KMS-11 (cell line): ENCODE measurements at regions not wholly inside any gene's neighbourhood (a gene's known extent, or its start where the extent isn't known, plus 50 kb on each side); places are given as distances from the start of the nearest gene placed in this dataset.

Experiments used
- H2AFZ ChIP-seq: fragments of 200-600 bp; sonication (generic); 2 replicates; pipeline ENCODE4 v1.6.1; 2016; ENCODE audit warnings: antibody characterized with exemption, mixed run types, low read depth
- H3K27ac ChIP-seq: fragments of 200-600 bp; sonication (generic); 2 replicates; pipeline ENCODE4 v1.6.1; 2016; ENCODE audit warnings: mild to moderate bottlenecking, mixed run types
- H3K27me3 ChIP-seq: fragments of 200-600 bp; sonication (generic); 2 replicates; pipeline ENCODE4 v1.6.1; 2017; ENCODE audit warnings: mild to moderate bottlenecking, low read depth, mixed run types, moderate library complexity; ENCODE audit not compliant: insufficient read depth
- H3K36me3 ChIP-seq: fragments of 200-600 bp; sonication (generic); 2 replicates; pipeline ENCODE4 v1.6.1; 2017; ENCODE audit warnings: mild to moderate bottlenecking, mixed run types; ENCODE audit not compliant: insufficient read depth
- H3K4me1 ChIP-seq: fragments of 200-600 bp; sonication (generic); 2 replicates; pipeline ENCODE4 v1.6.1; 2016; ENCODE audit warnings: mild to moderate bottlenecking, low read depth, mixed run types; ENCODE audit not compliant: poor library complexity, severe bottlenecking
- H3K4me2 ChIP-seq: fragments of 200-600 bp; sonication (generic); 2 replicates; pipeline ENCODE4 v1.7.0; 2016; ENCODE audit warnings: mild to moderate bottlenecking, mixed run types
- H3K4me3 ChIP-seq: fragments of 200-600 bp; sonication (generic); IDR thresholded peaks from 2 replicates; pipeline ENCODE4 v1.6.1; 2017; ENCODE audit warnings: low read depth, low read length, mixed read lengths; ENCODE audit not compliant: insufficient read depth
- H3K79me2 ChIP-seq: fragments of 200-600 bp; sonication (generic); 2 replicates; pipeline ENCODE4 v1.6.1; 2016; ENCODE audit warnings: low read depth, mixed run types; ENCODE audit not compliant: insufficient read depth
- H3K9ac ChIP-seq: fragments of 200-600 bp; sonication (generic); 2 replicates; pipeline ENCODE4 v1.6.1; 2016; ENCODE audit warnings: mild to moderate bottlenecking, mixed run types
- H4K20me1 ChIP-seq: fragments of 200-600 bp; sonication (generic); 2 replicates; pipeline ENCODE4 v1.6.1; 2016; ENCODE audit warnings: mild to moderate bottlenecking, mixed run types; ENCODE audit not compliant: insufficient read depth
- TF ChIP-seq, protein P1 (sequence below): fragments of 200-600 bp; sonication (generic); conservative IDR thresholded peaks from 2 replicates; pipeline ENCODE4 v1.6.1; 2017; ENCODE audit warnings: low read depth, mild to moderate bottlenecking, antibody characterized with exemption, low read length, moderate library complexity, mixed read lengths

DNA sequence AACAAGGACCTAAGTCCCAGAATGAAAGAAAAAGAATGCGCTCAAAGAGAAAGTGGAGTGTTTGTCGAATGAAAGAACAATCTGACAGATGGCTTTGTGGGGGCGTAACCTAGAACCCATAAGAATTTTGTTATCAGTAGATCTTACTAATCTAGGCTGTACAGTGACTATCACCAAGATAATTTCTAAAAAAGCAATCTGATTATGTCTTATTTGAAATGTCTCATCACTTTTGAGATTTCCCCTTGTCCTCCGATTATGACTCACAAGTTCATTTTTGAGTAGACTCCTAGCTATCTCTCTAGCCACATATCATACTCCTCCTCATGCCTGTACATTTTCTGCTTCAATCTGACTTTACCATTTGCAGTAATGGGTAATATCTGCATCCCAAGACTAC, 135.6 kb upstream of the SMARCA2 start:
- Histone ChIP-seq H3K79me2 (no peaks in the 10 kb centered on the region), H3K36me3 (no peaks in the 10 kb centered on the region), H3K4me2 (peak overlapping the region; percentile 10; the same call in 1 of the 2 replicates), H2AFZ (no peak overlapping the region), H3K27ac (no peak overlapping the region), H3K9ac (no peak overlapping the region), H3K4me1 (peaks cover 72% of the 10 kb centered on the region), H3K4me3 (no peak overlapping the region), H3K27me3 (no peaks in the 10 kb centered on the region), H4K20me1 (no peaks in the 10 kb centered on the region)
- TF ChIP-seq, protein P1, sequence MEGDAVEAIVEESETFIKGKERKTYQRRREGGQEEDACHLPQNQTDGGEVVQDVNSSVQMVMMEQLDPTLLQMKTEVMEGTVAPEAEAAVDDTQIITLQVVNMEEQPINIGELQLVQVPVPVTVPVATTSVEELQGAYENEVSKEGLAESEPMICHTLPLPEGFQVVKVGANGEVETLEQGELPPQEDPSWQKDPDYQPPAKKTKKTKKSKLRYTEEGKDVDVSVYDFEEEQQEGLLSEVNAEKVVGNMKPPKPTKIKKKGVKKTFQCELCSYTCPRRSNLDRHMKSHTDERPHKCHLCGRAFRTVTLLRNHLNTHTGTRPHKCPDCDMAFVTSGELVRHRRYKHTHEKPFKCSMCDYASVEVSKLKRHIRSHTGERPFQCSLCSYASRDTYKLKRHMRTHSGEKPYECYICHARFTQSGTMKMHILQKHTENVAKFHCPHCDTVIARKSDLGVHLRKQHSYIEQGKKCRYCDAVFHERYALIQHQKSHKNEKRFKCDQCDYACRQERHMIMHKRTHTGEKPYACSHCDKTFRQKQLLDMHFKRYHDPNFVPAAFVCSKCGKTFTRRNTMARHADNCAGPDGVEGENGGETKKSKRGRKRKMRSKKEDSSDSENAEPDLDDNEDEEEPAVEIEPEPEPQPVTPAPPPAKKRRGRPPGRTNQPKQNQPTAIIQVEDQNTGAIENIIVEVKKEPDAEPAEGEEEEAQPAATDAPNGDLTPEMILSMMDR = no peak

DNA sequence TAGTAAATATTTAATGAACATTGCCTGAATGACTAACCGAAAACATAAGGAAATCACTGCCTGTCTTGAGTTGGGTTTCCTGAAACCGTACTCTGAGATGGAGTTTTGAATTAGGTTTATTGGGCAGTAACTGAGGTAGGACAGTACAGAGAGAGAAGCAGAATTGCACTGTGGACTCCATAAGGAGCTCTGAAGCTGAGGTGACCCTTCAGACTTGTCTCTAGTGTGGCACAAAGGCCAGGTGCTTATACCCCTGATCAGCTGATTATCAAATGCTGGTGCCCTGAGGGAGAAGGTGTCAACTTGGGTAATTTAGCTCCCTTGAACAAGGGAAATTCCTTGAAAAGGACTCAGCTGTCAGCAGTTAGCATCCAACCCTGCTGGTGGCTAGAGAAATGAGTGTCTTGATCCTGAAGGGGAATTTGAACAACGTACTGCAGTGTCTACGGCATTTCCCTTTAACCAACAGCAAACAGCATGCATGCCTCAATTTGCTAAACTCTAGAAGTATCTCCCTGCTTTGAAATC, 135.0 kb upstream of the SMARCA2 start:
- H3K36me3 ChIP-seq = no peaks in the 10 kb centered on the region
- H2AFZ ChIP-seq = no peak overlapping the region
- no peaks in the 10 kb centered on the region for H3K27me3 ChIP-seq
- H3K4me2 ChIP-seq = no peak overlapping the region
- no peaks in the 10 kb centered on the region for H4K20me1 ChIP-seq
- no peaks in the 10 kb centered on the region for H3K79me2 ChIP-seq
- no peak overlapping the region for H3K27ac ChIP-seq
- H3K9ac ChIP-seq = no peak overlapping the region
- no peak overlapping the region for H3K4me3 ChIP-seq
- H3K4me1 ChIP-seq = peaks cover 66% of the 10 kb centered on the region
- TF ChIP-seq, protein P1 = no peak

DNA sequence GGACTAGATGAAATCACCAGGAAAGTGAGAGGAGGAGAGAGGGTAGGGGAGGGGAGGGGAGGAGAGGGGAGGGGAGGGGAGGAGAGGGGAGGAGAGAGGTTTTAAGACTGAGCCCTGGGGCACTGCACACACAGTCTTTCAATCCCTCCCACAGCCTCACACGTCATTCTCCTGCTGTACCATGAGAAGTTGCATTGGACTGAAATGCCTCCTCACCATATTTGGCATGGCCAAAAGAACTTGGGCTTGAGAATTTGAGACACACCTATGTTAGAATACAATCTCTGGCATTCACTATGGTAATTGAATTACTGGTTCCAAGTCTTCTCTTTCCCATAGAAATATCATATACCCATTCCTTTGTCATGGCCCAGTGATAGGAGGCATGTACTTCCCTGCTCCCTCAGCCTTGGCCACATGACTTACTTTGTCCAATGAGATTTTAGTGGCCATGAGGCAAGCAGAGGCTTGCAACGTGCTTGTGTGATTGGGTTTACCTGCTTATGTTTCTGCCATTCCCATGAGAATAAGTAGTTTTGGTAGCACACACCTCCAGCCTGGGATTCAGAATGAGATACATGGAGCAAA, 133.3 kb upstream of the SMARCA2 start:
- no peaks in the 10 kb centered on the region for H3K27me3 ChIP-seq
- no peak overlapping the region for H2AFZ ChIP-seq
- peaks cover 51% of the 10 kb centered on the region for H3K4me1 ChIP-seq
- no peak overlapping the region for H3K4me3 ChIP-seq
- no peak overlapping the region for H3K9ac ChIP-seq
- H3K79me2 ChIP-seq = no peaks in the 10 kb centered on the region
- H3K36me3 ChIP-seq = no peaks in the 10 kb centered on the region
- no peaks in the 10 kb centered on the region for H4K20me1 ChIP-seq
- no peak overlapping the region for H3K27ac ChIP-seq
- H3K4me2 ChIP-seq = no peak overlapping the region
- TF ChIP-seq, protein P1 = no peak

DNA sequence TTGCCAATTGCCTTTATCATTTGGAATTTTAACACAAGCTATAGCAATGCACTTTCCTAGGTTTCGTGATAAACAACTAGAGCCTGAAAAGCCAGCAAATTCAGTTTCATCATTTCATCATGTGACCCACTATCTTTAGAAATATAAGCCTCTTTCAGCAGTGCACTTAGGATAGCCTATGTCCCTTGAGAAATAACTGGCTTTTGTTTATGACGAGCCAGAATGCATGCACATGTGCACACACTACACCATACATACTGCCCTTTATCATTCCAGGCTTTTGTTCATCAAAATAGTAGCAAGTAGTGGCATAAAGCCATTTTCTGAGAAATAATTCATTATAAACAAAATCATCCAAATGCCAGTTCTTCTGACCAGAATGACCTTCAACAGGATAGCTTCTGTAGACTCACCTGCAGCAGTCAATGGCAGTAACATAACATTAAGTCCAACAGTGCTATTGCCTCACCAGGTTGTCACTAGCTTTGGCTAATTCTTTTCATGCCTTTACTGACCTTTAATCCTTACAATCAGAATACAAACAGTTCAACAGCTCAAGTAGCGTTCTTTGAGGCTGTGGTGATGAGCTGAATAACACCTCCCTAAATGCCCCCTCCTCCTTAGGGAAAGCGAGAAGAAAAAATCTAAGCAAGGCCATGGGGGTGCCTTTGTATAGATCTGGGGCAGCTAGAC, 132.3 kb upstream of the SMARCA2 start:
- TF ChIP-seq, protein P1 = no peak
- H3K27ac ChIP-seq = no peak overlapping the region
- no peaks in the 10 kb centered on the region for H4K20me1 ChIP-seq
- H3K4me3 ChIP-seq = no peak overlapping the region
- peak overlapping the region; percentile 28; the same call in 1 of the 2 replicates for H3K4me2 ChIP-seq
- no peaks in the 10 kb centered on the region for H3K79me2 ChIP-seq
- no peaks in the 10 kb centered on the region for H3K36me3 ChIP-seq
- no peaks in the 10 kb centered on the region for H3K27me3 ChIP-seq
- peaks cover 40% of the 10 kb centered on the region for H3K4me1 ChIP-seq
- no peak overlapping the region for H3K9ac ChIP-seq
- H2AFZ ChIP-seq = no peak overlapping the region
